Fibroblast of peridontal ligament (primary cell): ENCODE measurements at regions not wholly inside any gene's neighbourhood (a gene's known extent, or its start where the extent isn't known, plus 50 kb on each side); places are given as distances from the start of the nearest gene placed in this dataset.
A peak's percentile ranks its signal among the peaks of the same experiment; 100 is the strongest.

Source experiments
- DNase-seq: peaks from one replicate; pipeline ENCODE4 v3.0.0-alpha.2; 2010; ENCODE audit errors: extremely low read depth

DNA sequence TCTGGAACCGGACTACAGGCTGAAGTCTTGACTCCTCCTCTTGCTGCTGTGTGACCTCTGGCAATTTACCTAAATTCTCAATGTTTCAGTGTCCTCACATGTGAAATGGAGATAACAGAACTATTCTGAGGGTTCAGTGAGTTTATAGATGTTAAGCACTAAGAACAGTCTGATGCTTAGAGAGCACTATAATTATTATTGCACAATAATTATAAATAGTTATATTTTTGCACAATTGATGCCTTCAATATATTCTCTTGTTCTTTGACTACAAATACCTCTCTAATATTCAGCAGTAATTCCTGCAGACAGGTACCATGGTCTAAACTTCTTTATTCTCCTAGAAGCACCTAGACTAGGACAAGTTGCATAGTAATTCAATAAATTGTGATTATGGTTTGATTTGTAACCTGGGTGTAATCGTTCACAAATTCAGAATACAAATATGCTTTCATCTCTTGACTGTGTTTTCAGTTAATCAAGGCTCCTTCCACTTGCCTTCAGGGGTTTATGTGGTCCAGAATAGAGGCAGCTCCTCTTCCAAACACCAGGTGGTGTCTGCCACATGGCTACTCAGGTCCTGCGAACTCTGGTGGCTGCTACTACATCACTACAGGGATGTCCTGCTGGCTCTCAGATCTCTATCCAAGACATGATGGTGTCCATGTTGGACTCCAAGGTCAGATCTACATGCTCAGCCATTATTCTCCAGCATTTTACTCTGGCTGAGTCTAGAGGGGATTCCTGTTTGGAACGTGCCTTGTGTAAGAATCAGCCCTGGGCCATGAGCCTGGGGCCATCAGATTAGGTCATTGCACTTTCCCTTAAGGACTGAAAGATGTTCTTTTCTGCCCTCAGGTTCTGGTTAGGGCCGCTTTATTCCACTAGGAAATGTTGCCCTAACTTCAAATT, 103.4 kb downstream of the QRFPR start:
- DNase-seq: no peak

DNA sequence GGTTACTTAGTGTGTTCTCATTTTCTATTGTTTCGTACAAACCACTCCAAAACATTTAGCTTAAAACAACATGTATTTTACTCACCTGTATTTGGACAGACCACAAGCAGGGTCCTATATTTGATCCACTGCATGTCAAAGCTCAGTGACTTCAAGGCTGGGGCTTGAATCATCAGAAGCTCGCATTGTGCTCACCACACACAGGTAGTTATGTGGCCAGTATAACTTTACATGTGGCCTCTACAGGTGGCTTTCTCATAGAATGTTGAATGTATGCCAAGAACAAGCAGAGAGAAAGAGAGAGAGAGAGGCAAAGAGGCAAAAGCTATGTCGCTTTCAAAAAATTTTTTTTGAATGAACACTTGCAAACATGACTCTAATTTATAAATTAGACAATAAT, 107.6 kb downstream of the QRFPR start:
- no peak for DNase-seq

- DNase-seq: no peak
Observed at GRCh38 chr4:121272526-121272925, 108.3 kb downstream of the QRFPR start.

DNA sequence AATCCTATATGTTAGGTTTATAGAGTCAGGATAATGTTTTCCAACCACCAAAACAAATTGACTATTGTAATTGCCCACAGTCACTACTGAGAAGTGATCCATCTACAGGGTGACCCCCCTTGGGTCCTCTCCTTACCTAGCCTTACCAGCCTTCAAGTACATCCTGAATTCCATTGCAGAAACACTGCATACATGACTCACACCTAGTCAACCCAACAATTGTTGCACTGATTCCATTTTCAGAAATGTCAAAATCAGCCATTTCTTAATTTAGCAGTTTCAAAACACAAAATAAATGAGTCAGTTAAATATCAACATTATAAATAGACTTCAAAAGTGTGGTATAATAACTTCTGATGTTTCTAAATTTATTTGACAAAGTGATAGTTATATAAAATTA, 106.3 kb upstream of the TNIP3 start:
- no peak for DNase-seq

- DNase-seq: no peak
Observed at GRCh38 chr4:121269001-121269400, 104.9 kb upstream of the TNIP3 start.

DNA sequence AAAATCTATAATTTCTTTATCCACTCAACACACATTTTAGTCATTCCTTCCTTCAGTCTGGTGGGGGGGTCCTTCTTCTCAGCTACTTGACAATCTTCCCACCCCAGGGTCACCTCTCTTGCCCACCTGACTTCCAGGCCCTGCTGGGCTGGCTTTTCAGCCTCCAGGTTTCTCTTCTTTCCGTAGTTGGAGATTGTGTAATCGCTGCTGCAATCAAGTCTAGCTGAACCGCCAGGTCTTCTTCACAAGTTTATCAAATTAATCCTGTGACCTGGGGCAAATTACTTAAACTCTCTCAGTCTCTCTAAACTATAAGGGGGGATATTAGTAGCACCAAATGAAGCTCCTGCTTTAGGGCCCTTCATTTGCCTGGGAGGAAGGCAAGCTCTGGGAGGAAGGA, 102.9 kb upstream of the TNIP3 start:
- DNase-seq: no peak

- no peak for DNase-seq
Observed at GRCh38 chr4:121256887-121257466, 92.9 kb upstream of the TNIP3 start.

- peak; percentile 96 for DNase-seq
Observed at GRCh38 chr4:121255986-121256750, 92.0 kb upstream of the TNIP3 start.

- DNase-seq: no peak
Observed at GRCh38 chr4:121253961-121254360, 89.8 kb upstream of the TNIP3 start.

DNA sequence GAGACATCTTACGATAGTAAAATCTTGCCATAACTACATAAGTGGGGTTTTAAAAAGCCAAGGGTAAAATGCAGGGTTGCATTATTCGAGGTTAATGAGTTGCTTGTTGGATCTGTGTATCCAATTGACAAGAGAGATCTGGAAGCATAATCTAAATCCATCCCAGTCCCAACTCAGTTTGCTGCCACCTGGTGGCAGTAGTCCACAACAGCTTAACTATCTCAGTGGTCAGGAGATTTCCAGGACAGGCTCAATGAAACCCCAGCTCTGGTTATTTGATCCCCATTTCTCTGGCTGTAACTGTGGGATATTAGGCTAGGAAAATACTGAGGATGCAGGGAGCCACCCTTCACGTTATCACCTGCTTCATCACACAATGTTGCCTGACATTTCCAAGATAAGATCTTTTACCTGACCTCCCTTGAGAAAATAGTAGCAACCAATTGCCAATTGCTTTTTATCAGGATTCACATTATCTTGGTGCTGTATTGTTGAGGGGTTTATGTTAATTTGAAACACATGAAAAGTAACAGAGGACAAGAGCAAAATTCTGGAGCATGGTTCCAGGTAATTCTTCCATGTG, 88.2 kb upstream of the TNIP3 start:
- DNase-seq: peak; percentile 79

DNA sequence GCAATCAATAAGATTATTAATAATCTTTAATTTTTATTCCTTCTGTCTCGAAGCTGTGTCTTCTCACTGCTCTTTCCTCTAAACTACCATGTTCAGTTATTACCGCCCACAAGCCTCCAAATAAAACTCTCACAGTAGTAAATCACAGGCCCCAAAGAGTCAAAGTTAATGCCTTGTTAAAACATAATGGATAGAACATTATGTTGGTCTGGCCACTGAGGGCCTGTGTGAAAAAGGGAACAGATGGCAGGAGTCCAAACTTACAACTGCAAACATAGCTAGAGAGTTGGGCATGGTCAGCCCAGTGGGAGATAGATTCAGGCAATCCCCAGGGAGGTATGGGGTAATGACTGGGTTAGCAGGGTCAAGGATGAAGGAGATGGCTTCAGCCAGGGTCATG, 84.6 kb upstream of the TNIP3 start:
- no peak for DNase-seq

DNA sequence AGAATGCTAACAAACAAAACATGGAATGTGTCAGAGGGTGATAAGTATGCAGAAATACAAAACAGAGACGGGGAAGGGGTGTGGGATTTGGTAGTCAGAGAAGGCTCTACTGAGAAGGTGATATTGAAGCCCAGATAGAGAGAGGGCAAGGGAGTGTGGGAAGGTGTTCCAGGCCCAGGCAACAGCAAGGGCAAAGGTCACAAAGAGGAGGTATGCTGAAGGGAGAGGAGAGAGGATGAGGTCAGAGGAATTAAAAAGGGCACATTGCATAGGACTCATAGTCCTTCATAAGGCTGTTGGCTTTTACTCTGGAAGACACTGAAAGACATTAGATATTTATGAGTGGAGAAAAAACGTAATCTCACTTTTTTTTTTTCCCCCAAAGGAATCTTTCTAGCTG, 82.6 kb upstream of the TNIP3 start:
- DNase-seq: no peak

- peak; percentile 21 for DNase-seq
Observed at GRCh38 chr4:121243485-121243884, 79.4 kb upstream of the TNIP3 start.

- DNase-seq: no peak
Observed at GRCh38 chr4:121242188-121242750, 78.1 kb upstream of the TNIP3 start.

GRCh38 chr4:121239951-121240350, 75.8 kb upstream of the TNIP3 start:
- DNase-seq: peak; percentile 21

GRCh38 chr4:121238461-121238860, 74.3 kb upstream of the TNIP3 start:
- DNase-seq: no peak

DNA sequence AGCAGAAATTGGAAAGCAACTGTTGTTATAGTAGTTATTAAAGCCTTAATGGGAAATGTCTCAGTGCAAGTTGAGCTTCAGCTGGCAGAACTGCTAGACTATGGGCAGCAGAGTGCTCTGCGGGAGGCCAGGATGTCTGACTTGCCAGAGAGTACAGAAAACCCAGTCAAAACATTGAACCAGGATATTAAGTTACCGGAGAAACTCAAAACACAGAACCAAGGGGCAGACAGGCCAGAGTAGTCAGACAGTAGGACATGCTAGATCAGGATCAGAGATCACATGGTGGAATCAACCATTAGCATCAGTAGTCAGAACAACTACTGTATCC, 72.9 kb upstream of the TNIP3 start:
- DNase-seq: no peak

GRCh38 chr4:121236353-121237068, 72.4 kb upstream of the TNIP3 start:
- DNase-seq: no peak

GRCh38 chr4:121233982-121234381, 69.9 kb upstream of the TNIP3 start:
- no peak for DNase-seq

- no peak for DNase-seq
Observed at GRCh38 chr4:121229993-121230392, 65.9 kb upstream of the TNIP3 start.

- DNase-seq: no peak
Observed at GRCh38 chr4:121228848-121229247, 64.7 kb upstream of the TNIP3 start.
